SK-N-MC (cell line): ENCODE measurements at regions not wholly inside any gene's neighbourhood (a gene's known extent, or its start where the extent isn't known, plus 50 kb on each side); places are given as distances from the start of the nearest gene placed in this dataset.

Experiments
- DNase-seq: peaks from one replicate; pipeline ENCODE4 v3.0.0-alpha.2; 2011; ENCODE audit warnings: low read depth, low spot score
- H3K27ac ChIP-seq: fragments of 200-600 bp; sonication (generic); 2 replicates; pipeline ENCODE4 v1.5.1; 2016; ENCODE audit warnings: mixed run types
- H3K36me3 ChIP-seq: fragments of 200-600 bp; sonication (generic); 2 replicates; pipeline ENCODE4 v1.6.1; 2017; ENCODE audit warnings: antibody characterized with exemption, low read length, mixed read lengths; ENCODE audit not compliant: insufficient read depth
- H3K4me3 ChIP-seq: fragments of 200-600 bp; sonication (generic); 2 replicates; pipeline ENCODE4 v1.5.1; 2016
- H3K9ac ChIP-seq: fragments of 200-600 bp; sonication (generic); 2 replicates; pipeline ENCODE4 v1.8.0; 2017; ENCODE audit warnings: mixed run types, mixed read lengths; ENCODE audit not compliant: insufficient read length
- H3K9me3 ChIP-seq: fragments of 200-600 bp; sonication (generic); 2 replicates; pipeline ENCODE4 v1.6.1; 2017; ENCODE audit warnings: low read depth, mild to moderate bottlenecking, antibody characterized with exemption, low read length, moderate library complexity, mixed read lengths
- EZH2 ChIP-seq: fragments of 200-600 bp; sonication (generic); IDR thresholded peaks from one replicate; pipeline ENCODE4 v1.6.1; 2017; ENCODE audit warnings: antibody characterized with exemption
- FOXP2 ChIP-seq: optimal IDR thresholded peaks from 2 replicates; pipeline ENCODE3; 2011; ENCODE audit warnings: mild to moderate bottlenecking, moderate library complexity; ENCODE audit not compliant: insufficient read depth; ENCODE audit errors: extremely low read length, control extremely low read depth
- POLR2AphosphoS5 ChIP-seq: IDR thresholded peaks from 2 replicates; pipeline ENCODE4 v1.6.1; 2012; ENCODE audit warnings: mild to moderate bottlenecking, low read depth, low read length, borderline replicate concordance

- Histone ChIP-seq H3K9me3 (no peaks in the 10 kb centered on the region), H3K36me3 (no peaks in the 10 kb centered on the region), H3K4me3 (no peak overlapping the region), H3K27ac (no peak overlapping the region), H3K9ac (no peak overlapping the region)
- no peak for DNase-seq
- no peak for TF ChIP-seq POLR2AphosphoS5
- TF ChIP-seq FOXP2 = no peak
- no peak for TF ChIP-seq EZH2
Measured at GRCh38 chr20:50369225-50370035, 140.8 kb upstream of the PTPN1 start.

DNA sequence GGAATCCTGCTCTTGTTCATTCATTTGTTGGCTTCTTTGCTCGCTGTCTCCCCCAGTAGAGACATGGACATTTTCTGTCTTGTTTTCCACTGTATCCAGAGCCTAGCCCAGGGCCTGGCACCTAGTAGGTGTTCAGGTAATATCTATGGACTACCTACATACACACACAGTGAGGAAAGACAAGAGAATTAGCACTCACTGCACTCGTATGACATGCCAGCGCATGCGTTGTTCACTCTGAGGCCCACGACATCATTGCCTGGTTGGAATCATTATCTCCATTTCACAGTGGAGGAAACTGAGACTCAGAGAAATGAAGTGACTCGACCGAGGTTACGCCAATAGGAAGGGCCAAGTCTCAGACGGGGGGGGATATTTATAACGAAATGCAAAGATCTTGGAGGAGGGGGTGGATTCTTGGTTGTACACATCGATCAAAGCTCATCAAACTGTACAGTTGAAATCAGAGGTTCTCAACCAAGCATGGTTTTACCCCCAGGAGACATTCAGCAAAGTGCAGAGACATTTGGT lies 140.1 kb upstream of the PTPN1 start:
- TF ChIP-seq FOXP2 = no peak
- no peak for TF ChIP-seq POLR2AphosphoS5
- no peak for TF ChIP-seq EZH2
- DNase-seq = no peak
- Histone ChIP-seq H3K4me3 (no peak overlapping the region), H3K9me3 (no peaks in the 10 kb centered on the region), H3K36me3 (no peaks in the 10 kb centered on the region), H3K27ac (no peak overlapping the region), H3K9ac (no peak overlapping the region)

DNA sequence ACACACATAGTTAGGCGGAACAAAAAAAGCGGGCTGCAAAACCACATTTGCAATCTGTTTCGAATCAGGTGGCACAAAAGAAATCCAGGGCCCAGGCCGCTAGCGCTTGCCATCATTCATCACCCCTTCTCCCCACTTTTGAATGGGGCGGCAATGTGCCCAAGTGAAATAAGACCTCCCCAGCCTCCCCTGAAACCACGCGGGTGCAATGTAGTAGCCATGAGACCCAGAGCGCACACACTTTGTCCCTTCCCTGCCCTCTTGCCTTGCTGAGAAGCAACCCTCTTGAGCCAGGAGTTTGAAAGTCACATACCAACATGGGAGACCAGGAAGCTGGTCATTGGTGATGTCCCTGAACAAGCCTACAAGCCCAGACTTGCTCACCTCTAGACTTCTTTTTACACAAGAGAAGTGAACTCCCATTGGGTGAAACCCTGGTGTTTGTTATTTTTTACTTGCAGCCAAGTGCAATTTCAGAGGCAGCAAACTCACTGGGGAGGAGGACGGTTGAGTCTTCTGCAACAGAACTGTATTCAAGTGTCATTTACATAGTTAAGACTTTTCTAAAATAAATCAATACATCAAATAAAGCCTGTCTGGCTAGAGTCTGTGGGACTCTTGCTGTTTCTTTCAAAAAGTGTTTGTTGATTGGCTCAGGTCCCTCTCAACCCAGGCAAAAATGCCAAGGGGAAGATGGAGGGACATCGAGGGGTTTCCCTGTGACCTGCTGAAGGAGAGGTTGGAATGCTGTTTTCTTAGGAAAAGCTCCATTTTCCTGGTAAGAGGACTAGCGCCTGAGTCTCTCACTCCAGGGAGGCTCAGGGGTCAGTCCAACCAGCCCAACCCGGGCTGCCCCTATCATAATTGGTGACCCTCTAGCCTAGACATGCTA lies 138.1 kb upstream of the PTPN1 start:
- Histone ChIP-seq H3K4me3 (no peak overlapping the region), H3K9me3 (no peaks in the 10 kb centered on the region), H3K36me3 (no peaks in the 10 kb centered on the region), H3K27ac (no peak overlapping the region), H3K9ac (no peak overlapping the region)
- no peak for DNase-seq
- TF ChIP-seq EZH2 (no peak), POLR2AphosphoS5 (no peak), FOXP2 (no peak)

DNA sequence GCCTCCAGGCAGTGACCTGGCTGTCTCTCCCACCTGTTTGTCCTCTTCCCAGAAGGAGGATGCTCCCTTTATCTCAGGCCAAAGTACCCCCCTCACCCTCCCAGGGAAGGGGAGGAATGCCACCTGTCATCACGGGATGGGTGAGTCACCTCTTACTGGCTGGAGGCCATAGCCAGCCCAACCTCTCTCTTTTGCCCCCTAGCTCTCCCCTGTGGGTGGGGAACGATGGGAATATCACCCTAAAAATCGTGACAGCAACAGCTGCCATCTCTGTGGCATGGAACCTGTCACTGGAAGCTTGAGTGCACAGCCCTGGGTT lies 137.5 kb upstream of the PTPN1 start:
- Histone ChIP-seq H3K4me3 (no peak overlapping the region), H3K9ac (no peak overlapping the region), H3K9me3 (no peaks in the 10 kb centered on the region), H3K36me3 (no peaks in the 10 kb centered on the region), H3K27ac (no peak overlapping the region)
- TF ChIP-seq EZH2 (no peak), POLR2AphosphoS5 (no peak), FOXP2 (no peak)
- DNase-seq = no peak

DNA sequence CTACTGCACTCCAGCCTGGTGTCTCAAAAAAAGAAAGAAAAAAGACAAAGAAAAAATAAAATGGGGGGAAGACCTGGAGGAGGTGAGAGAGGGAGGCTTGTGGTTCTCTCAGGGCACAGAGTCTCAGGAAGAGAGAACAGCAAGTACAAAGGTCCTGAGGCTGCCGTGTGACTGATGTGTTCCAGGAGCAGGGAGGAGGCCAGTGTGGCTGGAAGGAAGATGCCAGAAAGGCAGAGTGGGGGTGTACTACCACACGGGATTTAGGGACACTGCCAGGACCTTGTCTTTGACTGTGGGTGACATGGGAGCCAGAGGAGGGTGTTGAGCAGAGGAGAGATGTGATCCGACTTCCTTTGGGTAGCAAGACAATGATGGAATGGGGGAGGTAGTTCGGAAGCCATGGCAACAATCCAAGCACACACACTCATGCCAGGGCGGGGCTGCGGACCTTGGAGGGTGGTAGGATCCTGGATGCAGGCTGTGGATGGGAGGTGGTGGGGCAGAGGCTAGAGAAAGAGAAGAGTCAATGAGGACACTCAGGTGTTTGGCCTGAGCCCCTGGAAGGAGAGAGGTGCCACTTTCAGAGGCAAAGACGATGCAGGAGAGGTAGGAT lies 136.4 kb upstream of the PTPN1 start:
- DNase-seq = no peak
- Histone ChIP-seq H3K4me3 (no peak overlapping the region), H3K9ac (no peak overlapping the region), H3K36me3 (no peaks in the 10 kb centered on the region), H3K9me3 (no peaks in the 10 kb centered on the region), H3K27ac (no peak overlapping the region)
- TF ChIP-seq POLR2AphosphoS5 = no peak
- TF ChIP-seq FOXP2 = no peak
- TF ChIP-seq EZH2 = no peak

DNA sequence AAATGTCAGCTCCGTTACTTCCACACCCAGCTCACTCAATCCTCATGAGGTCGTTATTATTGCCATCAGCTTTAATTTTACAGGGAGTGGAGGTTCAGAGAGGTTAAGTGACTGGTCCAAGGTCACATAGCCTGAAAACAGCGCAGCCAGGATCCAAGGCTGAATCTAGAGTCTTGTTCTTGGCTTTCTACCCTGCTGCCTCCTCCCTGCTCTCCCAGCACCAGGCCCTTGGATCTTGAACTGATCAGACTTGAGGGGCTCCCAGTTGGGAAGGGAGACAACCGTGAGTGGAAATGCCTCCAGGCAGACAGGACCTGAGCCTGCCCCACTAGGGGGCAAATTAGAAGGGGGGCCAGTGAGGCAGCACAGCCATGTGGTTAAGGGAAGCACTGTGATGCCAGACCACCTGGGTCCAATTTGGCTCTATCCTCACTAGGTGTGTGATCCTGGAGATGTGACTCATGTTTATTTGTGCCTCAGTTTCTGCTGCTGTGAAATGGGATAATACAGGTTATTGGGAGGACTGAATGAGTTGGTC lies 135.6 kb upstream of the PTPN1 start:
- Histone ChIP-seq H3K27ac (no peak overlapping the region), H3K4me3 (no peak overlapping the region), H3K36me3 (no peaks in the 10 kb centered on the region), H3K9ac (no peak overlapping the region), H3K9me3 (no peaks in the 10 kb centered on the region)
- TF ChIP-seq EZH2 (no peak), POLR2AphosphoS5 (no peak), FOXP2 (no peak)
- DNase-seq = no peak

- no peak for DNase-seq
- TF ChIP-seq EZH2 (no peak), POLR2AphosphoS5 (no peak)
- H3K9ac ChIP-seq = no peak overlapping the region
Measured at GRCh38 chr20:50376179-50376887, 133.8 kb upstream of the PTPN1 start.

More at GRCh38 chr20:50376179-50376887, 133.8 kb upstream of the PTPN1 start:
- Histone ChIP-seq H3K27ac (no peak overlapping the region), H3K9me3 (no peaks in the 10 kb centered on the region), H3K36me3 (no peaks in the 10 kb centered on the region), H3K4me3 (no peak overlapping the region)
